HL-60 (cell line): ENCODE measurements at regions not wholly inside any gene's neighbourhood (a gene's known extent, or its start where the extent isn't known, plus 50 kb on each side); places are given as distances from the start of the nearest gene placed in this dataset.

Experiments used
- DNase-seq, 2 experiments: peaks; one replicate each; pipeline ENCODE4 v3.0.0-alpha.2; 2010 to 2020; ENCODE audit warnings: low read depth in 1 of 2, low spot score in 1 of 2
- H3K27ac ChIP-seq: fragments of 250-450 bp; sonication (Bioruptor Pico); replicated peaks from 2 replicates; pipeline ENCODE4 v1.5.1; 2020; ENCODE audit warnings: mild to moderate bottlenecking, moderate library complexity
- H3K27me3 ChIP-seq: fragments of 250-450 bp; sonication (Bioruptor Pico); 2 replicates; pipeline ENCODE4 v1.5.1; 2021; ENCODE audit warnings: mild to moderate bottlenecking, moderate library complexity; ENCODE audit not compliant: insufficient read depth, poor library complexity, severe bottlenecking
- H3K4me3 ChIP-seq: replicated peaks from 2 replicates; pipeline ENCODE4 v1.5.1; 2011; ENCODE audit warnings: mild to moderate bottlenecking, control low read depth, low read length; ENCODE audit not compliant: insufficient read depth
- CTCF ChIP-seq: IDR thresholded peaks from one replicate; pipeline ENCODE4 v1.5.1; 2011; ENCODE audit warnings: low read length, control low read depth, inconsistent platforms; ENCODE audit not compliant: insufficient read depth
- GABPA ChIP-seq: IDR thresholded peaks from 2 replicates; pipeline ENCODE4 v1.6.1; 2012; ENCODE audit warnings: low read depth
- POLR2AphosphoS5 ChIP-seq: IDR thresholded peaks from 2 replicates; pipeline ENCODE4 v1.6.1; 2012; ENCODE audit warnings: low read depth
- SPI1 ChIP-seq: IDR thresholded peaks from 2 replicates; pipeline ENCODE4 v1.6.1; 2012; ENCODE audit warnings: low read depth, mild to moderate bottlenecking, borderline replicate concordance
- TF ChIP-seq, protein P1 (sequence below): IDR thresholded peaks from 2 replicates; pipeline ENCODE4 v1.6.1; 2012; ENCODE audit warnings: low read depth; ENCODE audit not compliant: insufficient replicate concordance

DNA sequence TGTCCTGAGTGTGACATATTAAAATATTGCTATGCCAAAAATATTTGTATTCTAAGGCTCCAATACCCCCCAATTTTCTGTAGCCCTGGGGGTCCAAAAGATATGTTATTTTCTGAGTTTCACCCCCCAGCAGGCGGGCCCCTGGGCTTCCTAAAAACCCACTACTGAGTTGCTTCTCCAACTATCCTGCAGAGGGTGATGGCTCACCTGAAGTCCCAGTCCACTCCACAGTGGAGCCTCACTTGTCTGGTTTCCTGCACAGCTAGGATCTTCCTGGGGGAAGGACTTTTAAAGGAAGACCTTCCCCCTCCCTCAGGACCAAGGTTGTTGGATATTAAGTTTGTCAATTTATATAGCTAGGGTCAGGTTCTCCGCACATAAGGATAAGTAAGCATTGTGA is 1181.4 kb downstream of the ROBO2 start:
- Histone ChIP-seq H3K4me3 (no peak overlapping the region), H3K27me3 (no peaks in the 10 kb centered on the region), H3K27ac (no peak overlapping the region)
- no peak for TF ChIP-seq GABPA
- TF ChIP-seq CTCF = no peak
- TF ChIP-seq, protein P1, sequence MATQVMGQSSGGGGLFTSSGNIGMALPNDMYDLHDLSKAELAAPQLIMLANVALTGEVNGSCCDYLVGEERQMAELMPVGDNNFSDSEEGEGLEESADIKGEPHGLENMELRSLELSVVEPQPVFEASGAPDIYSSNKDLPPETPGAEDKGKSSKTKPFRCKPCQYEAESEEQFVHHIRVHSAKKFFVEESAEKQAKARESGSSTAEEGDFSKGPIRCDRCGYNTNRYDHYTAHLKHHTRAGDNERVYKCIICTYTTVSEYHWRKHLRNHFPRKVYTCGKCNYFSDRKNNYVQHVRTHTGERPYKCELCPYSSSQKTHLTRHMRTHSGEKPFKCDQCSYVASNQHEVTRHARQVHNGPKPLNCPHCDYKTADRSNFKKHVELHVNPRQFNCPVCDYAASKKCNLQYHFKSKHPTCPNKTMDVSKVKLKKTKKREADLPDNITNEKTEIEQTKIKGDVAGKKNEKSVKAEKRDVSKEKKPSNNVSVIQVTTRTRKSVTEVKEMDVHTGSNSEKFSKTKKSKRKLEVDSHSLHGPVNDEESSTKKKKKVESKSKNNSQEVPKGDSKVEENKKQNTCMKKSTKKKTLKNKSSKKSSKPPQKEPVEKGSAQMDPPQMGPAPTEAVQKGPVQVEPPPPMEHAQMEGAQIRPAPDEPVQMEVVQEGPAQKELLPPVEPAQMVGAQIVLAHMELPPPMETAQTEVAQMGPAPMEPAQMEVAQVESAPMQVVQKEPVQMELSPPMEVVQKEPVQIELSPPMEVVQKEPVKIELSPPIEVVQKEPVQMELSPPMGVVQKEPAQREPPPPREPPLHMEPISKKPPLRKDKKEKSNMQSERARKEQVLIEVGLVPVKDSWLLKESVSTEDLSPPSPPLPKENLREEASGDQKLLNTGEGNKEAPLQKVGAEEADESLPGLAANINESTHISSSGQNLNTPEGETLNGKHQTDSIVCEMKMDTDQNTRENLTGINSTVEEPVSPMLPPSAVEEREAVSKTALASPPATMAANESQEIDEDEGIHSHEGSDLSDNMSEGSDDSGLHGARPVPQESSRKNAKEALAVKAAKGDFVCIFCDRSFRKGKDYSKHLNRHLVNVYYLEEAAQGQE = no peak
- TF ChIP-seq POLR2AphosphoS5 = no peak
- no peak for TF ChIP-seq SPI1
- DNase-seq = no peak

GRCh38 chr3:78221796-78222195 is 1181.9 kb downstream of the ROBO2 start:
- Histone ChIP-seq H3K27me3 (no peaks in the 10 kb centered on the region), H3K4me3 (no peak overlapping the region), H3K27ac (no peak overlapping the region)
- TF ChIP-seq, protein P1 = no peak
- TF ChIP-seq POLR2AphosphoS5 = no peak
- no peak for TF ChIP-seq GABPA
- TF ChIP-seq CTCF = no peak
- no peak for TF ChIP-seq SPI1
- no peak for DNase-seq

GRCh38 chr3:78235841-78236240 is 1195.9 kb downstream of the ROBO2 start:
- no peak overlapping the region for H3K27ac ChIP-seq
- no peaks in the 10 kb centered on the region for H3K27me3 ChIP-seq
- no peak overlapping the region for H3K4me3 ChIP-seq
- no peak for TF ChIP-seq POLR2AphosphoS5
- TF ChIP-seq CTCF = no peak
- no peak for TF ChIP-seq SPI1
- no peak for TF ChIP-seq GABPA
- TF ChIP-seq, protein P1 = no peak
- DNase-seq = no peak
